ENCODE measurements at regions not wholly inside any gene's neighbourhood (a gene's known extent, or its start where the extent isn't known, plus 50 kb on each side); places are given as distances from the start of the nearest gene placed in this dataset.

- Histone ChIP-seq H2AFZ (no peak overlapping the region), H3K4me2 (no peak overlapping the region), H4K20me1 (ENCODE audit: insufficient read depth, poor library complexity, severe bottlenecking) (no peaks in the 10 kb centered on the region), H3K36me3 (replicated peaks; ENCODE audit: insufficient read depth, low read depth) (no peaks in the 10 kb centered on the region), H3K79me2 (no peaks in the 10 kb centered on the region), H3K27me3 (no peaks in the 10 kb centered on the region), H3K4me3 (no peak overlapping the region), H3K4me1 (ENCODE audit: insufficient read depth) (no peaks in the 10 kb centered on the region), H3K9me3 (ENCODE audit: low read depth) (no peaks in the 10 kb centered on the region), H3K27ac (no peak overlapping the region), H3K9me2 (replicated peaks; ENCODE audit: insufficient read depth) (no peaks in the 10 kb centered on the region)
- TF ChIP-seq EZH2phosphoT487 (IDR thresholded peaks at IDR 0.05; ENCODE audit: low read depth, severe bottlenecking, unreplicated experiment) (no peak), EZH2 (IDR thresholded peaks at IDR 0.05; ENCODE audit: borderline replicate concordance) (no peak)
- WGBS (ENCODE audit: low lambda C conversion rate, missing lambda C conversion rate) = 63% methylated on average over 12 of the region's 12 CpGs
- DNase-seq (ENCODE audit: low spot score) = no peak
These were observed 158.7 kb upstream of the KLF4 start for GRCh38 chr9:107648153-107648715.

GRCh38 chr9:107647611-107648010 lies 158.0 kb upstream of the KLF4 start:
- TF ChIP-seq, protein P1, sequence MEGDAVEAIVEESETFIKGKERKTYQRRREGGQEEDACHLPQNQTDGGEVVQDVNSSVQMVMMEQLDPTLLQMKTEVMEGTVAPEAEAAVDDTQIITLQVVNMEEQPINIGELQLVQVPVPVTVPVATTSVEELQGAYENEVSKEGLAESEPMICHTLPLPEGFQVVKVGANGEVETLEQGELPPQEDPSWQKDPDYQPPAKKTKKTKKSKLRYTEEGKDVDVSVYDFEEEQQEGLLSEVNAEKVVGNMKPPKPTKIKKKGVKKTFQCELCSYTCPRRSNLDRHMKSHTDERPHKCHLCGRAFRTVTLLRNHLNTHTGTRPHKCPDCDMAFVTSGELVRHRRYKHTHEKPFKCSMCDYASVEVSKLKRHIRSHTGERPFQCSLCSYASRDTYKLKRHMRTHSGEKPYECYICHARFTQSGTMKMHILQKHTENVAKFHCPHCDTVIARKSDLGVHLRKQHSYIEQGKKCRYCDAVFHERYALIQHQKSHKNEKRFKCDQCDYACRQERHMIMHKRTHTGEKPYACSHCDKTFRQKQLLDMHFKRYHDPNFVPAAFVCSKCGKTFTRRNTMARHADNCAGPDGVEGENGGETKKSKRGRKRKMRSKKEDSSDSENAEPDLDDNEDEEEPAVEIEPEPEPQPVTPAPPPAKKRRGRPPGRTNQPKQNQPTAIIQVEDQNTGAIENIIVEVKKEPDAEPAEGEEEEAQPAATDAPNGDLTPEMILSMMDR (IDR thresholded peaks at IDR 0.05; ENCODE audit: poor library complexity) = no peak
- TF ChIP-seq EZH2phosphoT487 (IDR thresholded peaks at IDR 0.05; ENCODE audit: low read depth, severe bottlenecking, unreplicated experiment) (no peak), EZH2 (IDR thresholded peaks at IDR 0.05; ENCODE audit: borderline replicate concordance) (no peak)
- 84% methylated on average over 5 of the region's 5 CpGs for WGBS (ENCODE audit: low lambda C conversion rate, missing lambda C conversion rate)
- H3K27me3 ChIP-seq = no peaks in the 10 kb centered on the region
- H2AFZ ChIP-seq = no peak overlapping the region
- H3K4me1 ChIP-seq (ENCODE audit: insufficient read depth) = no peaks in the 10 kb centered on the region
- DNase-seq (ENCODE audit: low spot score) = no peak
- no peaks in the 10 kb centered on the region for H4K20me1 ChIP-seq (ENCODE audit: insufficient read depth, poor library complexity, severe bottlenecking)
- H3K9me2 ChIP-seq (replicated peaks; ENCODE audit: insufficient read depth) = no peaks in the 10 kb centered on the region
- H3K79me2 ChIP-seq = no peaks in the 10 kb centered on the region
- no peak overlapping the region for H3K4me3 ChIP-seq
- H3K9me3 ChIP-seq (ENCODE audit: low read depth) = no peaks in the 10 kb centered on the region
- H3K36me3 ChIP-seq (replicated peaks; ENCODE audit: insufficient read depth, low read depth) = no peaks in the 10 kb centered on the region
- no peak overlapping the region for H3K4me2 ChIP-seq
- H3K27ac ChIP-seq = no peak overlapping the region

DNA sequence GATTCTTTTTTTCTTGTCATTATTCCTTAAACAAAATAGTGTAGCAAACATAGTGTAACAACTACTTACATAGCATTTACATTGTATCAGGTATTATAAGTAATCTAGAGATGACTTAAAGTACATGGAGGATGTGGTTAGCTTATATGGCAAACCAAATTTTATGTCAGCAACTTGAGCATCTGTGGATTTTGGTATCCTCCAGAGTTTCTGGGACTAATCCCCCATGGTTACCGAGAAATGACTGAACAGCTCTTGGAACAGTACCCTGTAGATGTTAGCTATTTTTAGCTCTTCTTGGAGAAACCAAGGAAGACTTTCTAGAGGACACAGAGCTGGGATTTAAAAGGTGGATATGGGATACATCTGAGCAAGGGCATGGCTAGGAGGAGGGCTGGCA lies 157.6 kb upstream of the KLF4 start:
- Histone ChIP-seq H3K79me2 (no peaks in the 10 kb centered on the region), H3K4me3 (no peak overlapping the region), H3K4me2 (no peak overlapping the region), H3K27me3 (no peaks in the 10 kb centered on the region), H3K27ac (no peak overlapping the region), H2AFZ (no peak overlapping the region), H3K9me2 (replicated peaks; ENCODE audit: insufficient read depth) (no peaks in the 10 kb centered on the region), H3K9me3 (ENCODE audit: low read depth) (no peaks in the 10 kb centered on the region), H4K20me1 (ENCODE audit: insufficient read depth, poor library complexity, severe bottlenecking) (no peaks in the 10 kb centered on the region), H3K36me3 (replicated peaks; ENCODE audit: insufficient read depth, low read depth) (no peaks in the 10 kb centered on the region), H3K4me1 (ENCODE audit: insufficient read depth) (no peaks in the 10 kb centered on the region)
- TF ChIP-seq, protein P1 (IDR thresholded peaks at IDR 0.05; ENCODE audit: poor library complexity) = no peak
- TF ChIP-seq EZH2phosphoT487 (IDR thresholded peaks at IDR 0.05; ENCODE audit: low read depth, severe bottlenecking, unreplicated experiment) = no peak
- TF ChIP-seq EZH2 (IDR thresholded peaks at IDR 0.05; ENCODE audit: borderline replicate concordance) = no peak
- WGBS (ENCODE audit: low lambda C conversion rate, missing lambda C conversion rate) = 96% methylated on average over 1 of the region's 1 CpG
- DNase-seq (ENCODE audit: low spot score) = no peak

DNA sequence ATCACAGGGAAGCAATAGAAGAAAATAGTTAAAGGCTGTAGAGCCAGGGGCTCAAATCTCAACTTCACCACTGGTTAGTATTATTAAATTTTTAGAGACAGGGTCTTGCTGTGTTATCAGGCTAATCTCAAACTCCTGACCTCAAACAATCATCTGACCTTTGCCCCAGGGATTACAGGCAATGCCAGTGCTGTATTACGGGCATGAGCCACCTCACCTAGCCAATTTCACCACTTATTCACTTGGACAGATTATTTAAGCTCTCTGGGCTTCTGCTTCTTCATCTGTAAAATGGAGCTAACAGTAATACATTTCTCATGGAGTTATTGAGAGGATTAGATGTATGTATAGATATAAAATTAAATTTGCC lies 155.9 kb upstream of the KLF4 start:
- TF ChIP-seq EZH2phosphoT487 (IDR thresholded peaks at IDR 0.05; ENCODE audit: low read depth, severe bottlenecking, unreplicated experiment) (no peak), EZH2 (IDR thresholded peaks at IDR 0.05; ENCODE audit: borderline replicate concordance) (no peak)
- TF ChIP-seq, protein P1 (IDR thresholded peaks at IDR 0.05; ENCODE audit: poor library complexity) = no peak
- H3K79me2 ChIP-seq = no peaks in the 10 kb centered on the region
- H3K9me3 ChIP-seq (ENCODE audit: low read depth) = no peaks in the 10 kb centered on the region
- no peaks in the 10 kb centered on the region for H4K20me1 ChIP-seq (ENCODE audit: insufficient read depth, poor library complexity, severe bottlenecking)
- H3K4me1 ChIP-seq (ENCODE audit: insufficient read depth) = no peaks in the 10 kb centered on the region
- H3K4me3 ChIP-seq = no peak overlapping the region
- WGBS (ENCODE audit: low lambda C conversion rate, missing lambda C conversion rate) = 68% methylated on average over 1 of the region's 1 CpG
- no peaks in the 10 kb centered on the region for H3K27me3 ChIP-seq
- no peak overlapping the region for H3K27ac ChIP-seq
- H3K9me2 ChIP-seq (replicated peaks; ENCODE audit: insufficient read depth) = no peaks in the 10 kb centered on the region
- H3K4me2 ChIP-seq = no peak overlapping the region
- no peaks in the 10 kb centered on the region for H3K36me3 ChIP-seq (replicated peaks; ENCODE audit: insufficient read depth, low read depth)
- no peak for DNase-seq (ENCODE audit: low spot score)
- no peak overlapping the region for H2AFZ ChIP-seq
